GF-D8 (cell line): ENCODE measurements at regions not wholly inside any gene's neighbourhood (a gene's known extent, or its start where the extent isn't known, plus 50 kb on each side); places are given as distances from the start of the nearest gene placed in this dataset.
"Not testable (repeated sequence)": the region's sequence is repeated elsewhere in the genome, so short reads cannot be mapped to it uniquely, and the experiment has no call there.

Experiments
- DNase-seq: peaks from one replicate; lab custom pipeline; 2025; lab: John Stamatoyannopoulos, UW

DNA sequence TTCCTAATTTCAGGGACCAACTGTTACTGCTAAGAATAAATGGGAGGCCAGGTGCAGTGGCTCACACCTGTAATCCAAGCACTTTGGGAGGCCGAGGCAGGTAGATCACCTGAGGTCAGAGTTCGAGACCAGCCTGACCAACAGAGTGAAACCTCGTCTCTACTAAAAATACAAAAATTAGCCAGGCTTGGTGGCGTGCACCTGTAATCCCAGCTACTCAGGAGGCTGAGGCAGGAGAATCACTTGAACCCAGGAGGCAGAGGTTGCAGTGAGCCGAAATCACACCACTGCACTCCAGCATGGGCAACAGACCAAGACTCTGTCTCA, 95.6 kb upstream of the CHD2 start:
- DNase-seq, result not testable (repeated sequence)

DNA sequence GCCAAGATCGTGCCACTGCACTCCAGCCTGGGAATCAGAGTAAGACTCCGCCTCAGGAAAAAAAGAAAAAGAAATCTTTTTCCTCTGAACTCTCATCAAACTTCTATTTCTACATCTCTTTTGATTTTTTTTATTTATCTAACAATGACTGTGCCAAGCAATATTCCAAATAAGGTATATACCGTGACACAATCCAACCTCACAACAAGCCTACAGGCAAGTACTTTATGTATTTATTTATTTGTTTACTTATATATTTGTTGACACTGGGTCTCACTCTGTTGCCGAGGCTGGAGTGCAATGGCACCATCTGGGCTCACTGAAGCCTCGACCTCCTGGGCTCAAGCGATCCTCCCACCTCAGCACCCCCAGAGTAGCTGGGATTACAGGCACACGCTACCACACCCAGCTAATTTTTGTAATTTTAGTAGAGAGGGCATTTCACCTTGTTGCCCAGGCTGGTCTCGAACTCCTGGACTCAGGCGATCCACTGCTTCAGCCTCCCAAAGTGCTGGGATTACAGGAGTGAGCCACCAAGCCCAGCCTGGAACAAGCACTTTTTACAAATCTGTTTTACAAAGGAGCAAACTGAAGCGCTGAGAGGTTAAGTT, 94.9 kb upstream of the CHD2 start:
- DNase-seq, result no peak

DNA sequence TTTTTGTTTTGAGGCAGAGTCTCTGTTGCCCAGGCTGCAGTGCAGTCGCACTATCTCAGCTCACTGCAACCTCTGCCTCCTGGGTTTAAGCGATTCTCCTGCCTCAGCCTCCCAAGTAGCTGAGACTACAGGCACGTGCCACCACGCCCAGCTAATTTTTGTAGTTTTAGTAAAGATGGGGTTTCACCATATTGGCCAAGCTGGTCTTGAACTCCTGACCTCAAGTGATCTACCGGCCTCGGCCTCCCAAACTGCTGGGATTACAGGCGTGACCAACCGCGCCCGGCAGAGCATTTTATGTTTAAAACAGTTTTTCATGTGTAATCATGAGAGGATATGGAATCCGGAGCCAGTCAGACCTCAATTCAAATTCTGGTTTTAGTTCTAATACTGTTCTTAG, 94.0 kb upstream of the CHD2 start:
- not testable (repeated sequence) for DNase-seq

DNA sequence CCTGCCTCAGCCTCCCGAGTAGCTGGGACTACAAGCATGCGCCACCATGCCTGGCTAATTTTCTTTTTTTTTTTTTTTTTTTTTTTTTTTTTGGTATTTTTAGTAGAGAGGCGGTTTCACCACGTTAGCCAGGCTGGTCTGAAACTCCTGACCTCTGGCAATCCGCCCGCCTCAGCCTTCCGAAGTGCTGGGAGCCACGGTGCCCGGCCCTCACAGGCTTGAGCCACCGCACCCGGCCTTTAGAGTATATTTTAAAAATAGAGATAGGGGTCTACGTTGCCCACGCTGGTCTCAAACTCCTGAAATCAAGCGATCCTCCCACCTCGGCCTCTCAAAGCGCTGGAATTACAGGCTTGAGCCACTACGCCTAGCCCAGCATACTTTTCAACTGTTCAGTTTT, 93.4 kb upstream of the CHD2 start:
- no peak for DNase-seq

DNA sequence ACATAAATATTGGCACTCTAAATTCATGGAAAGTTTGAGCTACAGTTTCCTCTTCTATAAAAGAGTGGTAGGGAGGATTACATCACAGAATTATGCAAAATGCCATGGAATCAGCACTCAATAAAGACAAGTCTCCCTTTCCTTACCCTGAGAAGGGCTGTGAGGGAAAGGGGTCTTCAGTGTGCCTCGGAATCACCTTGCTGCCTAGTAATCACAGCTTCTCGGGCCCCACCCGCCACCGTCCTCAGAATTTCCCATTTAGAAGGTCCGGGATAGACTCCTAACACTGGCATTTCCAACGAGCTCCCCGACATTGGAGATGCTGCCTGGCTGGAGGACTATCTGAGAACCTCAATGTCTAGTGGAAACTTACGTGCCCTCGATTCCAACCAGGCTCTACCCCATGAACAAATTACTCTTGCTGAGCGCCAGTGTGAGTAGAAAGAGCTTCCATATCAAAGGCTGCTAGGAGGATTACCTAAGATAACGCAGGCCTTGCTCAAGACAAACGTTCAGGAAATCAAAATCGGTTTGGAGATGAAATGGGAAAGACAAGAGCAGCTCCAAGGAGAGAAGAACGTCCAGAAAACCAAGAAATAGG, 92.1 kb upstream of the CHD2 start:
- peak; percentile 77 for DNase-seq

DNA sequence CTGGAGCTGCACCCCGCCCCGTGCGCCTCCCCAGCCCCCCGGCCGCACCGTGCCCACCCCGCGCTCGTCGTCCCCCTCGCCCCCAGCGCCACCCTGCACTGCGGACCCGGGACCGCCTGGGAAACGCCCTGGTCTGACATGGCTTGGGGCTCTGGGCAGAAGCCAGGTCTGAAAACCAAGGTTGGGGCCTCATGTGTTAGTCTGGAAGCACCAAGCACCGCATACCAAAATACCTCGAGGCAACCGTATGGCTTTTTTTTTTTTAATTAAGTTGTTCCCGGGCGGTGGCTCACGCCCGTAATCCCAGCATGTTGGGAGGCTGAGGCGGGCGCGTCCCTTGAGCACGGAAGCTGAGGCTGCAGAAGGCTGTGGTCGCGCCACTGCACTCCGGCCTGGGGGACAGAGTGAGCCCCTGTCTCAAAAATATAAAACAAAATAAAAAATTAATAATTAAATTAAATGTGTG, 91.5 kb upstream of the CHD2 start:
- DNase-seq, result peak; percentile 71

DNA sequence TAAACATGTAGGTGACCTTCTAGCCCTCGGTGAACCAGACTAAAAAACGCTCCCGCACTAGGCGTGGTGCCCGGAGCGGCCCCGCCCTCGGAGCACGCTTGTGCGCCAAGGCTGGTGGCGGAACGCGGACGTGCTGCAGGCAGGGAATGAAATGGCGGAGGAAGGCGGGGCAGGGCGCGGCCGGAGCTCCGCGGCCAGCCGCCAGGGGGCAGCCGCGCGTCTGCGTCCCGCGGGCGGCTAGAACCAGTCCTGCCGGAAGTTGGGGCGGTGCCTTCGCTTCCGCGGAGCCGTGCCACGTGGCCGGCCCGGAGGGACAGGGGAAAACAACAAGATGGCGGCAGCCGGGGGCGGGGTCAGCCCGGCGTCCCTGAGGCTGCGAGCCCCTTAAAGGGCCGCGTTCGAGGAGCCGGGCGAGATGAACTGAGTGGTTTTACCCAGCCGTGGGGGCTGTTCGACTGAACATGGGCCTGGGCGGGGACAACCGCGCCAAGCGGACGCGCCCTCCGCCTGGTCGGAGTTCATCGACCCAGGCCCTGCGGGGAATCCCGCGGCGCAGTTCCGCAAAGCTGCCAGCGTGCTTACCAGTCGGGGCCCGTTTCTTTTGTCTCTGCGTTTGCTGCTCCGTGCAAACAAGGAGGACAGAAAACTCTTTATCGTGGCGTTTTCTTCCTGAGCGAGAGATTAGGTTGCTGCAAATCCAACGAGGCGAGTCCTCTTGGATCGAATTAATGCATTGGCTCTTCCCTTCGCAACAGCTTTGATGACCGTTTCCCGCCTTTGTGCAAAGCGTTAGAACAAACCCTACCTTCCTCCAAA, 90.9 kb upstream of the CHD2 start:
- peak; percentile 93 for DNase-seq

DNA sequence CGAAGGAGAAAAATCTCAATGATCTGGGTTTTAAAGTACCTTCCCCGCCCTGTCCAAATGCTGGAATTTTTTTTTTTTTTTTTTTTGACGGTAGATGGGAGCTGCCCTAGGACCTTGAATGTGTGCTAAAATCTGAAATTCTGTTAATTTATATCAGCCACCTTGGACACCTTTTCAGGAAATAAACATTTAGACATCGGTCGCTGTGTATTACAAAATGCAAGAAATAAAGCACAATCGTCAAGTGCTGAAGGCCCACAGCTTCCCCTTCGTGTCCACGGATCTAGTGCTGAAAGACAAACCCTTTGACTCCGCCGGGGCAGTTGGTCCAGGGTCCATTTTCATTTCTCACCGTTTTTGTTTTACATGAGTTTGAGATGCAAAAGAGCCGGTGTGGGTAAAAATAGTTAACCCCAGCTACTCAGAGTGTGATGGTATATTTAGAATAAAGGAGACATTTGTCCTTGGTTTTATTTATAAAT, 90.2 kb upstream of the CHD2 start:
- DNase-seq, result peak; percentile 48

DNA sequence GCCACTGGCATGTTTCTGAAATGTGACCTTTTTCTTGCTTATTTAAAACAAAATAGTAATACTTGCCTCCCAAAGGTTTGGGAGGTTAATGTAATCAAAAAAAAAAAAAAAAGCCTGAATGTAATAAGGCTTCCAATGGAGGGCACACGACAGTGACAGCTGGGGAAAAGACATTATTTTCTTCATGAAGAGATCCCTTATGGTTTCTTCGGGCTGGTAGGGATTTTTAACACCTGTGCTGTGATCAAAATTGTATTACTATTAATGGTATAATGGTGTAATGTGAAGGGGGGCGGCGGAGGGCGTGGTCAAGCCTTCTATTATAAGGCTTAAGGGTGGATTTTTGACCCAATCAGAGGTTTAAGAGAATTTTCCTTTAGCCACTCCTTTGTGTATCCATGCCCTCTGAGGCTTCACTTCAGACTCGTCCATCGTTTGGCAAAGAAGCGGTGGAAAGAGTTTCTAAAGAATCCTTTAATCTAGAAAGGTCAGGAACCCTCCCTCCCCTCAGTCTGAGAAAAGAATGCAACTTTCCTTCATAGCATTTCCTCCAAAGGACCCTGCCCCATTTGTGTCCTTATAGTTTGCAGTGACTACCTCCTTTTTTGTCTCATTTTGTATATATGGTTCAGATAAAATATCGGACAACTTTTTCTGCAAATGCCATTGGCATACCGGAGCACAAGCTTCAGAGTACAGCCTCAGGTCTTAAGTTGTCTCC, 89.5 kb upstream of the CHD2 start:
- DNase-seq, result peak; percentile 81

DNA sequence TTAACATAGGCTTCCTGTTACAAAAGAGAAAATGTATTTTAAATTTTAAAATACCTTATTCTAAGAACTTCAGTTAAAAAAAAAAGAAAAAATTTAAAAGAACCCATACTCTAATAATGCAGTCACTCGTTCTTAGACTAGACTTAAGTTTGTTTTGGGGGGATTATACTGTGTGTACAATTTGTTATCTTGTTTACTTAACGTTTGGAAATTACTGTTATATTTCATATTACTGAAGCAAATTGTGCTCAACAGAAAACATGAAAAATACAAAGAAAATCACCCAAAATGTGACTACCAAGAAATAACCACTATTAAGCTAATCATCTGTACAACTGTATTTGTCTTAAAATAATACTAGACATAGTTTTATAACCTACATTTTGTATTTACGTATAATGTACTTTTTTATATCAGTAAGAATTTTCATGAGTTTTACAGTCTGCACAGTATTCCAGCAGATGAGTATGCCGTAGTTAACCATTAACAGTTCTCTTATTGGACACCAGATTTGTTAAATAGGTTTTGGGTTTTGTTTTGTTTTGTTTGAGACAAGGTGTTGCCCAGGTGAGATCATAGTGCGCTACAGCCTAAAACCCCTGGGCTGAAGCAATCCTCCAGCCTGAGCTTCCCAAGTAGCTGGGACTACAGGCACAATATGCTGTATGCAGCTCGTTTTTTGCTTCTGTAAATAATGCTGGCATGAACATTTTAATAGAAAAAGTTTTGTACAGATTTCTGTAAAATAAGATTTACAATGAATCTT, 88.8 kb upstream of the CHD2 start:
- peak; percentile 3 for DNase-seq

DNA sequence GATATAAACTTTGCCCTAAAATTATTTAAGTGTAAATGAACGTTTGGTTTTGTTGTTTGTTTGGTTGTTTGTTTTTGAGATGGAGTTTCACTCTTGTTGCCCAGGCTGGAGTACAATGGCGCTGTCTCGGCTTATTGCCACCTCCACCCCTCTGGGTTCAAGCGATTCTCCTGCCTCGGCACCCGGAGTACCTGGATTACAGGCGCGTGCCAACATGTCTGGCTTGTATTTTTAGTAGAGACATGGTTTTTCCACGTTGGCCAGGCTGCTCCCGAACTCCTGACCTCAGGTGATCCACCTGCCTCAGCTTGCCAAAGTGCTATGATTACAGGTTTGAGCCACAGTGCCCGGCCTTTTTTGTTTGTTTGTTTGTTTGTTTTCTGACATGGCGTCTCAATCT, 87.9 kb upstream of the CHD2 start:
- DNase-seq, result no peak

DNA sequence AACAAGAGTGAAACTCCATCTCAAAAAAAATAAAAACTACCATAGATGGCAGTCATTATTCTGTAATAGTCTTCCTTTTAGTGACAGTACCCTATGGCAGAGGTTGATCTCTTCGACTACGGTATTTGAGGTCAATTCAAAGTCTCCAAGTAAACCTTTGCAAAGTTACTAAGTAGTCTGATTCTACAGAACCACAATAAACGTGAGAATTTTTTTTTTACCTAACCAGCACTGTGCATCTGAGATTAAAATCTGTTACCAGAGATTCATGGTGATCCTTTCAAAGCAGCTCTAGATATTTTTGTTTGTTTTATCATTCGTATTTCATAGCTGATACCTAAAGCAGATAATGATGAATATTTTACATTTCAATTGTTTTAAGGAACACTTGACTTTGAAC, 86.6 kb upstream of the CHD2 start:
- DNase-seq, result no peak

DNA sequence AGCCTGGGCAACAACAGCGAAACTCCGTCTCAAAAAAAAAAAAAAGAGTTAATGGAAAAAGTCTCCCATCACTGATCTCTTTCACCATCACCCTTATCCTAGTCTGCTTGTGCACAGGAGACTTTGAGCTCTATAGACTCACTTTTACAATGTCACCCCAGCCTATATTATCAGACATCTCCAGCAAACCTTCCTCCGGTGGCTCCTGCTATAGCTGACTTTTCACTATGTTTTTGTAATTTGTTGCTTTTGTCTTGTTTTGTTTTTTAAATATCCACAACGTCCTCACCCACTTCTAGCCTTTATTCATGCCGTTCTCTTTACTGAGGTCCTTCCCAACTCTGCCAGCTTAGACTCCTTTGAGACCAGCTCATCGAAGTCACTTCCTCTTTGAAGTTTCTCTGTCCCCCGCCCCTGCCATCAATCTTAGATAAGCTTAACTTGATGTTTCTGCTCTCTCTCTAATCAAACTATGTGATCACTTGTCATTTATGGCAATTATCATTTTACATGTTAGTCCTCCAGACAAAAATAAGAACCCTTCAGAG, 82.7 kb upstream of the CHD2 start:
- DNase-seq, result peak; percentile 8

DNA sequence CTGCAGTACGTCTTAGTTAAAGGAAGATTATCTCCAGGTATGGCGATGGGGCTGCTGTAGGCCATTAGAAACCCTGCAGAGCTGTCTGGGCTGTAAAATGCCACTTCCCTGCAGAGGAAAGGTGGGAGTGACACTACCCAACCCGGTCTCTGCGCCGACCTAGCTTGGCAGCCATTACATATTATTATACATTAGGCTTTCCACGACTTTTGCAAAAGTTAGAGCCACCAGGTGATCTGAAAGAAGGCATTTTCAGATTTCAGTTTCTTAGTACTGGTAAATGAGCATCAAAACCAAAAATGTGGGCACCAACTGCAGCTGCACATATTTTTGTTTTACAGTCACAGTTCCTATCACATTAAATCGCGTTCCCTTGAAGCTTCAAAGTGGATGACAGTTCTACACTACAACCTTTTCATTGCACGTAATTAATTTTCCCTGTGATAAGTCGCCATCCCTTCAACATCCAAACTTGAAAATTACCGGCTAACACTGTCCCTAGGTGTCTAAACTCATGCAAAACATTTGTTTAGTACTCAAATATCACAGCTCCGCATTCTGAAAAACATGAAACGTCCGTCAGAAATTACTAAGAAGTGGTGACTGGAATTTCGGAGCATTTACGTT, 81.4 kb upstream of the CHD2 start:
- DNase-seq, result no peak

DNA sequence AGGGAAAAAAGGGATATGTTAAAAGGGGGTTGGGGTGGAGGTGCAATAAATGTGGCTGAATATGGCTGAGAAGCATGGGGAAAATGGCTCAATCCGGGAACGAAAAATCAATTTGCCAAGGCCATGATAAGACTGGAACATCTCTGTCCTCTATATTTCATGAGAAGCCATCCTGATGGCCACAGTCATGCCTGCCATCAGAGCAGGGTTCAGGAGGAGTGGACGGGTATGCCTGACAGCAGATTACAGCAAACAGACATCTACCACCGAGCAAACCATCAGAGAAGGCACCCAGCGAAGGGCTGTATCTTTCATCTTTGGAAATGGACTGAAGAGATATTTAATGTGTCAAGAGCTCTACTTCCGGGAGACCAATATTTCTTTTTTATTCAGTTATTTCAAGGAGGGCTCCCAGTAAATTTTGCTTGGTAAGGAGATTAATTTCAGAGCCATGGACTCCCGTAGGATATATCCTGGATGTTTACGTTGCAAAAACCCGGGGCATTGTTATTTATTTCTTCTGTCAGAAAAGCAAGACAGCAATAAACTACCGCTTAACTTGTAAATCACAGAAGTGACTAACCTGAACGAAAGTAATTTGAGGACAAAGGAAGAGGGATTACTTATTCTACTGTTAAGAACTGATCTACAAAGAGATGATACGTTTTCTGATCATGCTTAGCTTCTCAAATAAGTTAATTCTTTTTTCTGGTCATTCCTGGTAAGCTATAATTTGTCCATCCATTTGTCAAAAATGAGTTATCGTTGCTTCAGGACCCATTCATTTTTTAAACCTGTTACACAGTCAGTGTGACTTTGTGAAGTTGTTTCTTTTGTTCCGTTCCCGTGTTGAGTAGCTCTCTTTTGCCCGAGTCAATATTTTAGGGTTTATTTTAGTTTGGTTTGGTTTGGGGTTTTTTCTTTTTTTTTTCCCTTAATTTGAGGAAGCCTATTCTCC, 80.6 kb upstream of the CHD2 start:
- no peak for DNase-seq

DNA sequence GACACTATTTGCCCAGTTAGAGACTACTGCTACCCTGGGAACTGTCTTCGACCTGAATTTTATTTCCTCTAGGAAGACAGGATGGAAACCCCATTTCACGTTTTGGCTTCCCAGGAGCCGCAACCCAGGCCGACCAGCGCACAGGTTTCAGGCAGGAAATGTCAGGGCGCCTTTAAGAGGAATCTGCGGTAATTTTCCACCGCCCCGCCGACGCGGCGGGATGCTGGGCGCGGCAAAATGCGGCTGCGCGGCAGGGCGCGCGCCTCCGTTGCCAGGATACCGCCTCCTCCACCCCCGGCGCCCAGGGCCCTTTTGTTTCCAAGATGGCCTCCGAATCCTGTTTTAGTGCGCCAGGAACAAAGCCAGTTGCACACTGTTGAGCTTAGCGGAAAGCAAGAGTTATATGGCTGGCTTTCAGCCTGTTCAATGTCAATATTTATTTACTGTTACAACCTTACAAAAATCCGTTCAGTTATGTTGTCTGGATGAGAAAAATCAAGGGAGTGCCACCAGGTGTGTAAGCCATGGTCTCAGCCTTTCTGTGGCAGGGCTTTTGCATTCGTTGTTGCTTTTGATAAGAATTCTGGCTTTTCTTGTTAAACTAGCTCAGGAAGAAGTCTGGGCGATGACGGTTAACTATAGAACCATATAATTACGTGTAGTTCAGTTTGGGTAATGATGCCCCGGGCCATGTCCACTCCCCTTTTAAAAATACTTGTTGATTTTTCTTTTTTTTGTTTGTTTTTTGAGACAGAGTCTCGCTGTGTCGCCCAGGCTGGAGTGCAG, 79.7 kb upstream of the CHD2 start:
- DNase-seq, result peak; percentile 61

DNA sequence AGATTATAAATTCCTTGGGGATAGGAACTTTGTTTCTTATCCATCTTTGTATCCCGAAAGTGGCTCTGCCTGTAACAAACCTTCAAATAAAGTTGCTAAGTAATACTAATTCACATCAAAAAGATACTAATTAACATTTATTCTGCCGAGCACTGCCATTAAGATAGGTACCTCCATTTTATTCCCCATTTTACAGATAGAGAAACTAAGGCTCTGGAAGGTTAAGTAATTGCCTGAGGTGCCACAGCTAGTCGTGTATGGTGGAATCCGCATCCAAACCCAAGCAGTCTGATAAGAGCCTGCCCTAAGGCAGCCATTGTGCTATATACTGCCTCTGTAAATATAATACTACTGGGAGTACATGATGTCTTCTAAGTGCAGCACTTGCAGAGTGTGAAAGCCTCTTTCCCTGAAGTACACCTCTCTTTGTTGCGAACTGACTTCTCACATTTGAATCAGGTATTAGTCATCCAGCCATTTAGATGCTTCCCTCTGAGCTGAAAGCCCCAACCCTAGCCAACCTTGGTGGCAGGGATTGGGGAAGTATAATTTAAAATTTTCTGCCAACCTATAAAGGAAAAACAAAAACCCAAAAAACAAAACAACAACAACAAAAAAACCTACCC, 78.5 kb upstream of the CHD2 start:
- no peak for DNase-seq
